ENCODE measurements at regions not wholly inside any gene's neighbourhood (a gene's known extent, or its start where the extent isn't known, plus 50 kb on each side); places are given as distances from the start of the nearest gene placed in this dataset.
"Not testable (repeated sequence)": the region's sequence is repeated elsewhere in the genome, so short reads cannot be mapped to it uniquely, and the experiment has no call there.

- POLR2A ChIA-PET = no interaction called here
- CTCF ChIA-PET = no interaction called here
Observed at GRCh38 chr9:108271646-108272348, 584.0 kb downstream of the ACTL7B start.

GRCh38 chr9:108271236-108271635, 584.5 kb downstream of the ACTL7B start:
- CTCF ChIA-PET = no interaction called here
- POLR2A ChIA-PET = no interaction called here

DNA sequence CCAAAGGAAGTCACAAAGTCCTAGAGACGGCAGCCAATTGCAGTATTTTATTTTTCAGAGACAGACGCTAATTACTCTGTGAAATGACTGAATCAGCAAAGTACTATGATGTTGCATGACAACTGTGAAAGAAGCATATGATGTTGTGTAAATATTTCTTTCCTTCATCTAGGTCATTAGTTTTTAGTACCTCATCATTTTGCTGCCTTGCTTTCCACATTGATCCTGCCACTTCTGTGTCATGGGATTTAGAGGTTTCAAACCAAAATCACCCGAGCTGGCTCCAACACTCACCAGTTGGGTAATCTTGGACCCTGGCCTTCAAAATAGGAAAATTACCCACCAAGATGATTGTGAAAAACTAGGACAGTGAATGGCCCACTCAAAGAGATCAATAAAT, 585.2 kb downstream of the ACTL7B start:
- ChIA-PET POLR2A (no interaction called here), CTCF (no interaction called here)

DNA sequence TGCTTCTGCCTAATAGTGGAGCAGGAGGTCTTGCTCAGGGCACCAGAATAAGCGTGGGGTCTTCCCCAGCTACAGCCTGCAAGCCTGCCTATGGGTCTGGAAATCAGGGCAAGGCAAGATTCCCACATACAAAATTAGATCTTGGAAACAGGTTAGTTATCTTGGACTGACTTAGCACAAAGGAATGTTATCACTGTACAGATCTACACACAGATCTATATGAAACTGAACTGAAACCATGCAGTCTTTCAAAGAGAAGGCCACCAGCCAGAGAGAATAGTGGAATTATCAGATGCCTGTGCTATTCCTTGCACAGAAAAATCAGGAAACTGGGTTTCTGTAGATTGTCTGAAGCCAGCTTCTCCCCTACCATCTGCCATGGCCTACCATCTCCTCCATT, 585.7 kb downstream of the ACTL7B start:
- CTCF ChIA-PET = no interaction called here
- POLR2A ChIA-PET = no interaction called here

DNA sequence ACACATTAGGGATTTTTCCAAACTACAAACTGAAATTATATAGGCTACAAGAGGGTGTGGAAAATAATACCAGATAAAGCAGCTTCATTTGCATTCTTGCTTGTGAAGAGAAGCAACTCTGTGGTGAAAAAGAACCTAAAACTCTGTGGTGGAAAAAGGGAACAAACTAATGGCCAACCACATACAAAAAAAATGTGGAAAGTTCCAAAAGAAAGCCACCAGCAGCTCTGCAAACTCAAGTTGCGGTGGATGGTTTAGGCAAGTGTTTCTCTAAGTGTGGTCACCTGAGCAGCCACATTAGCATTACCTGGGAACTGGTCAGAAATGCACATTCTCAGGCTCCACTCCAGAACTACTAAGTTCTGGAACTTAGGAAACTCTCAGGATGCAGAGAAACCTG, 586.4 kb downstream of the ACTL7B start:
- CTCF ChIA-PET = no interaction called here

DNA sequence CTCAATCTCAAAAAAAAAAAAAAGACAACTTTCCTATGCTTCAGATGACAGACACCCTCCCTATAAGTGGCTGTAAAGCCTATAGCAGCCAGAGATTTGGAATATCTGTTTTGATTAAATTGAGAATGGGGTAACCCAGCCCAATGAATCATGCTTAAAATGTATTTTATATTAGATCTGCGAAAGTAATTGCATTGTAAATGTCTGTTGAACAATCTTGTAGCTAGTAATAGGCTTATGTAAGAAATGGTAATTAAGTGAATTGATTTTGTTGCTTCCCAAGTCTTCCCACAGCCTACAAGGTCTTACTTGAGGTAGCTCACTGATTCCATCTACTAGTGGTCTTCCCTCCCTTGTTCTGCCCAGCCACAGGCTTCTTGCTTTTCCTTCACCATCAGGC, 590.7 kb downstream of the ACTL7B start:
- ChIA-PET CTCF (no interaction called here), POLR2A (no interaction called here)

More for the DNA sequence above, 586.4 kb downstream of the ACTL7B start:
- POLR2A ChIA-PET = no interaction called here

DNA sequence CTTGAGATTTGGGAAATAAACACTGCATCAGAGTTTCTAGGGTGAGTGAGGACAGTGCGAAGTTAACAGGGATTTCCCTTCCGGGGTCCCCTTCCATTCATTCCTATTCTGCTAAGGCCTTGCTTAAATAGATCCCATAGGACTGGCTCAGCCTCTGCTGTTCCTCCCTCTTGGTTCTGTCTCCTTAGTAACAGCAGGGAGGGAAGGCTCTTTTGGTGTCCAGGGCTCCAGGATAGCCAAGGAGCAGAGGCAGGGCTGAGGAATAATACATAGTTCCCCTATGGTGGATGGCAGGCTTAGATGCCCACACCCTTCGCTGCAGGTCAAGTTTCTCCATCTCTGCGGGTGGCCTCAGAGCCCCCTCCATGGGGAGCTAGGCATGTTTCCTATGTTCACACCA, 591.7 kb downstream of the ACTL7B start:
- POLR2A ChIA-PET = no interaction called here
- CTCF ChIA-PET = no interaction called here

DNA sequence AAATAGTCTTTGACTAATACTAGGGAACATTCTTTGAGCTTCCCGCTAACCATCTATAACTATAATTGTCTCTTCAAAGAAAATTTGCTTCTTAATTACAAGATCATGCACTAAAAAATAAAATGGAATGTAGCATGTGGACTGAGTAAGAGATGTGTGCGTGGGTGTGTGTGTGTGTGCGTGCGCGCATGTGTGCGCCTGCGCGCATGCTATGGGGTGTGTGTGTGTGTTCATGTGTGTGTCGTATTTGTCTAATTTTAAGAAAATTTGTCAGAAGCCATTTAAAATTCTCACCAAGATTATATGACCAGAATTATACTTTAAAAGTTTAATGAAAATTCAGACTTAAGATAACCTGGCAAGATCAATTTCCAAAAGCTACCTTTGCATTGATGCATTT, 593.0 kb downstream of the ACTL7B start:
- POLR2A ChIA-PET = no interaction called here
- CTCF ChIA-PET = no interaction called here

GRCh38 chr9:108259917-108260675, 595.7 kb downstream of the ACTL7B start:
- POLR2A ChIA-PET = no interaction called here

DNA sequence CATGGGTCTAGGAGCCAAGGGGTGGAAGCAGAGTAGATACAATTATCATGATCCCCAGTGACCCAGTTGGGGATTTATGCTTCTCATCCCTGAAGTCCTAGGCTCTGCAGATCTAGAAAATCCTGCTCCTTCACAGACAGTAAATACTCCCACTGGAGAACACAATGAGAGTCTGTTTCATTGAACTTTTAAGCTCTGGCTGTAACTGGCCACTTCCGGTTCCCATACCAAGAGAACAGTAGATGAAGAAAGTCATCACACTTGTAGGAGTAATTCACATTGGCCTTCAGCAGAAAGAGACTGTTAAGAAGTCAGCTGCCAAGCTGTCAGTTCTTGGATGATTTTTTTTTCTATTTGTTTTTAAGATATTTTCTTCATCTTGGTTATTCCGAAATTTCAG, 597.1 kb downstream of the ACTL7B start:
- CTCF ChIA-PET = no interaction called here
- POLR2A ChIA-PET = no interaction called here

More at GRCh38 chr9:108259917-108260675, 595.7 kb downstream of the ACTL7B start:
- CTCF ChIA-PET = no interaction called here

DNA sequence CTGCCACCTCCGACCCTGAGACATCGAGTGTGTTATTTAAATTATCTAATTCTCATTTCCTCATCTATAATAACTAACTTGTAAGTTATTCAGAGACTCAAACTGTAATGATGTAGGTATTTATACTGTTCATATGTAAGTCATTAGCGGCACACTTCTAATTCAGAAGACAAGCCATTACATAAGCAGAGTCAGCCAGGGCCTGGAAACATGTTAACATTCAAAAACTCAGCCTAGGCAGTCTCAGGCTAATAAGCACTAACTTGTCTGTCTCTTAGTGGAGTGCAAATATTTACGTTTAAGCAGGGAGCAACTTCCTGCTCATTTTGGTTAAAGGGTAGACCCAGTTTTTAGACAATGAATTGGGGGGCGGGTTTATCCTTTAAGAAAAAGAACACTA, 598.4 kb downstream of the ACTL7B start:
- POLR2A ChIA-PET = no interaction called here
- CTCF ChIA-PET = no interaction called here

GRCh38 chr9:108254236-108254635, 601.5 kb downstream of the ACTL7B start:
- CTCF ChIA-PET = no interaction called here

GRCh38 chr9:108247391-108247790, 608.4 kb downstream of the ACTL7B start:
- CTCF ChIA-PET, POLR2A ChIA-PET: not testable (repeated sequence)

More at GRCh38 chr9:108254236-108254635, 601.5 kb downstream of the ACTL7B start:
- POLR2A ChIA-PET = no interaction called here

GRCh38 chr9:108245901-108246300, 609.9 kb downstream of the ACTL7B start:
- POLR2A ChIA-PET = no interaction called here

DNA sequence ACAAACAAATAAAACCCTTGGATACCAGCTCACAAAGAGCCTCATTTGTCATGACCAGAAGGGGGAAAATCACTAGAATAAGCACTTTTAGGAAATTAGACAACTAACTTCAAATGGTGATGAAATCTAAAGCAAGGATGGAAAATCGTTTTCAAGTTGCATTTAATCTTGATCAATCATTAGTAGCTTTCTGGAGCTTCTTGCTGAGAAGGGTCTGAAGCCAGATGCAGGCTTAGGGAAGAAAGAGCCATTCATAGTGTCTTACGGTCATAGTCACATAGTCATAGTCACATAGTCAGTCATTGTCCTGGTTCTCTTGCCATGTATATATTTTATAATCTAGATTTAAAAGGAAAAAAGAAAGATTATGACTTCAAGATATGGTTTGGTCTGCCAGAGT, 610.5 kb downstream of the ACTL7B start:
- CTCF ChIA-PET = no interaction called here
- POLR2A ChIA-PET = no interaction called here

More at GRCh38 chr9:108245901-108246300, 609.9 kb downstream of the ACTL7B start:
- CTCF ChIA-PET = no interaction called here

GRCh38 chr9:108244686-108245085, 611.1 kb downstream of the ACTL7B start:
- ChIA-PET POLR2A (no interaction called here), CTCF (no interaction called here)

GRCh38 chr9:108241384-108242073, 614.3 kb downstream of the ACTL7B start:
- ChIA-PET POLR2A (no interaction called here), CTCF (no interaction called here)

- ChIA-PET CTCF (no interaction called here), POLR2A (no interaction called here)
Observed at GRCh38 chr9:108239696-108240321, 616.0 kb downstream of the ACTL7B start.

DNA sequence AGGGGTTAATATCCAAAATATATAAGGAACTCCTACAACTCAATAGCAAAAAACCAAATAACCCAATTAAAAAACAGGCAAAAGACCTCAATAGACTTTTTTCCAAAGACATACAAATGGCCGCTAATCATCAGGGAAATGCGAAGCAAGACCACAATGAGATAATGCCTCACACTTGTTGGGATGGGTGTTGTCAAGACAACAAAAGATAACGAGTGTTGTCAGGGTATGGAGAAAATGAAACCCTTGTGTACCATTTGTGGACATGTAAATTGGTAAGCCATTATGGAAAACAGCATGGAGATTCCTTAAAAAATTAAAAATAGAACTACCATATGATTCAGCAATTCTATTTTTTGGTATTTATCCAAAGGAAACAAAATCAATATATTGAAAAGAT, 620.2 kb downstream of the ACTL7B start:
- ChIA-PET CTCF (no interaction called here), POLR2A (no interaction called here)

- ChIA-PET CTCF (no interaction called here), POLR2A (no interaction called here)
Observed at GRCh38 chr9:108234811-108235210, 621.0 kb downstream of the ACTL7B start.

All from activated CD8-positive, alpha-beta memory T cell treated with anti-CD3 and anti-CD28 coated beads for 36 hours (primary cell).